ENCODE measurements at regions not wholly inside any gene's neighbourhood (a gene's known extent, or its start where the extent isn't known, plus 50 kb on each side); places are given as distances from the start of the nearest gene placed in this dataset.

DNA sequence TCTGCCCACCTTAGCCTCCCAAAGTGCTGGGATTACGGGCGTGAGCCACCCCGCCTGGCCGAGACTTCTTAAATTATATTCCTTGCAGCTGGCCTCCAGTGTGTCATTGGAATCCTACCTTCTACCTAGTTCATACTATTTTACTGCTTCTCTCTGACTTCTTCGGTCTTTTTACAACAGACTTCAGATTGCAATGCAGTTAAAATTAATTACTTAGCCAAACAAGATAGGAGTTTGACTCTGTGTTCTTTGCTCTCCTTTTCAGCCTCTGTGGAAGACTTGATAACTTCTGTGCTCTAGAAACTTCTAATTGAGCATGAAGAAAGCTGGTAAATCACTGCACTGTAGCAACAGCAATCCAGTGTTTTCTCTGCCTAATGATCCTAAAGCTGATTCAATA lies 199.5 kb downstream of the GASK1B start:
- ATAC-seq (no peak), DNase-seq (no peak)
- no peaks in the 10 kb centered on the region for H3K4me1 ChIP-seq
- intact Hi-C loops (cut with DNase I): loop anchor here in 1 of 2 donors (10.0 kb wide), 1 partner anchor 758 kb away; no protein-coding TSS in a partner anchor
- H3K27ac ChIP-seq: no peak overlapping the region
- no peak overlapping the region for H3K4me3 ChIP-seq
- TF ChIP-seq, protein P1, sequence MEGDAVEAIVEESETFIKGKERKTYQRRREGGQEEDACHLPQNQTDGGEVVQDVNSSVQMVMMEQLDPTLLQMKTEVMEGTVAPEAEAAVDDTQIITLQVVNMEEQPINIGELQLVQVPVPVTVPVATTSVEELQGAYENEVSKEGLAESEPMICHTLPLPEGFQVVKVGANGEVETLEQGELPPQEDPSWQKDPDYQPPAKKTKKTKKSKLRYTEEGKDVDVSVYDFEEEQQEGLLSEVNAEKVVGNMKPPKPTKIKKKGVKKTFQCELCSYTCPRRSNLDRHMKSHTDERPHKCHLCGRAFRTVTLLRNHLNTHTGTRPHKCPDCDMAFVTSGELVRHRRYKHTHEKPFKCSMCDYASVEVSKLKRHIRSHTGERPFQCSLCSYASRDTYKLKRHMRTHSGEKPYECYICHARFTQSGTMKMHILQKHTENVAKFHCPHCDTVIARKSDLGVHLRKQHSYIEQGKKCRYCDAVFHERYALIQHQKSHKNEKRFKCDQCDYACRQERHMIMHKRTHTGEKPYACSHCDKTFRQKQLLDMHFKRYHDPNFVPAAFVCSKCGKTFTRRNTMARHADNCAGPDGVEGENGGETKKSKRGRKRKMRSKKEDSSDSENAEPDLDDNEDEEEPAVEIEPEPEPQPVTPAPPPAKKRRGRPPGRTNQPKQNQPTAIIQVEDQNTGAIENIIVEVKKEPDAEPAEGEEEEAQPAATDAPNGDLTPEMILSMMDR (IDR thresholded peaks at IDR 0.05): no peak
- no peaks in the 10 kb centered on the region for H3K36me3 ChIP-seq (ENCODE audit: insufficient read depth in 1 of 2, low read depth in 1 of 2)
- 88 to 94% (median 91%) methylated on average over 5 of the region's 5 CpGs for WGBS, 3 donors
- H3K27me3 ChIP-seq (ENCODE audit: insufficient read depth in 3 of 3, low read length in 2 of 3): no peaks in the 10 kb centered on the region
- H3K9me3 ChIP-seq: no peaks in the 10 kb centered on the region

DNA sequence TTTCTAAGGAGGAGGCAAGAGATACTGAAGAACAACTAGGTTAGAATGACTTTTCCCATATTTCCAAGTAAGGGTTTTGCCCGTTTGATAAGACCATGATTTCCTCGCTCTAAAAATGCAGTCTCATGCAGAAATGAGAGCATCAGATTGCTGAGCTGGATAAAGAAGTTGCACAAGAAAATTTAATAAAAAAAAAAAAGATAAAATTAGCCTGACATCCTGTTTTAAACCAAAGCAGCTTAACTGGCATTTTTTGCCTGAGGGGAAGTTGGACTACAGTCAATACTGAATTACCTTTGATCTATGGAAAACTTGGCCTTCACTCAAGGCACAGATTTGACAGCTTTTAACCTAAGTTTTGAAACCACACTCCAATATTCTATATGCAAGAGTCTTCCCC lies 208.4 kb downstream of the GASK1B start:
- H3K36me3 ChIP-seq (ENCODE audit: insufficient read depth in 1 of 2, low read depth in 1 of 2): no peaks in the 10 kb centered on the region
- TF ChIP-seq, protein P1 (IDR thresholded peaks at IDR 0.05): no peak

DNA sequence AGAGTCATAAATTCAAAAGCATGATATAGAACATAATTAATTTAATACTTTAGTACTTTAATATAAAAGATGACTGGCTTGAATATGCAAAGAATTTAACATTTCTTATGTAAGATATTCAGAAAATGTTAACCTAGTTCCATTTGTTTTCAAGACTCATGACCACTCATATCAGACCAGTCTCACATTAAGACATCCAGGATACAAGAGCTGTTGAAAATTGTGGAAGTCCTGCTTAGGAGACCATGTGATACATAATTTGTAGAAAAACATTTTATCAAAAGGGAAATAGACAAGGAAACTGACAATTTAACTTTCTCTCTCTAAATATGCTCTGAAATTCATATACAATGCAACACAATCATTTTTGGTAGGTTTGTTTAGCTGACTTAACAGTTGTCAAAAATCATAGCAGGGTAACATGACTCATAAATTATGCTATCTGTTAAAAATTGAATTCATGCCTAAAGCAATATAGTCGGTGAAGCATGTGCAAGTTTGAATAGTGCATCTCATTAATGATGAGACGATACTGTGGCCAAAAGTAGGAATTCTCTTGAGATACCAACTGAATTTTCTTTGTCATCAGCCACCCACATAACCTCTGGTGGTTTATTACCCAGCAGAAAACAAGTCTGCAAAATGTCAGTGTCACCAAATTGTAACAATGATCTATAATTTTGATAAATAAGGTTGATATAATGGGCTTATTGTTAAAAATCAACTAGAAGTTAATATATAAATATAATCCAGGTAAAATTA lies 211.4 kb downstream of the GASK1B start:
- ATAC-seq: no peak
- H3K4me3 ChIP-seq: no peak overlapping the region
- no peaks in the 10 kb centered on the region for H3K9me3 ChIP-seq
- 52 to 63% (median 53%) methylated on average over 2 of the region's 2 CpGs for WGBS, 3 donors
- TF ChIP-seq, protein P1 (IDR thresholded peaks at IDR 0.05): no peak
- no peaks in the 10 kb centered on the region for H3K36me3 ChIP-seq (ENCODE audit: insufficient read depth in 1 of 2, low read depth in 1 of 2)
- H3K4me1 ChIP-seq: no peaks in the 10 kb centered on the region
- H3K27me3 ChIP-seq (ENCODE audit: insufficient read depth in 3 of 3, low read length in 2 of 3): no peaks in the 10 kb centered on the region
- intact Hi-C loops (cut with DNase I): no loop called here
- no peak overlapping the region for H3K27ac ChIP-seq
- no peak for DNase-seq

More for the DNA sequence above, 208.4 kb downstream of the GASK1B start:
- Histone ChIP-seq H3K27me3 (ENCODE audit: insufficient read depth in 3 of 3, low read length in 2 of 3) (no peaks in the 10 kb centered on the region), H3K4me1 (no peaks in the 10 kb centered on the region), H3K27ac (no peak overlapping the region), H3K9me3 (no peaks in the 10 kb centered on the region), H3K4me3 (no peak overlapping the region)
- no peak for DNase-seq
- intact Hi-C loops (cut with DNase I): no loop called here
- no peak for ATAC-seq
- WGBS, 3 donors: 66 to 77% (median 76%) methylated on average over 2 of the region's 2 CpGs

DNA sequence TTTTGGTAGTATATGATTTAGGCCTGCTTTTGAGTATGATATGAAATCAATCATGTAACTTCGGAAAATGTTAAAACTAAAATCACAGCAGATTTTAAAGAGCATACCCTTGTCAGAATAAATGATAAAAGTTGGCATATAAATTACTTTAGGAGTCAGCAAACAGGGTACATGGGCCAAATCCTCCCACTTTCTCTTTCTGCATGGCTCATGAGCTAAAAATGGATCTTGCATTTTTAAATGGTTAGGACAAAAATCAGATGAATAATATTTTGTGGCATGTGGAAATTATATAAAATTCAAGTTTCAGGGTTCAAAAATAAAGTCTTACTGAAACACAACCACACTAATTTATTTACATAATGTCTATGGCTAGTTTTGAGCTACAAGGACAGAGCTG lies 214.9 kb downstream of the GASK1B start:
- ATAC-seq (no peak), DNase-seq (no peak)
- Histone ChIP-seq H3K27ac (no peak overlapping the region), H3K9me3 (no peaks in the 10 kb centered on the region), H3K4me1 (no peaks in the 10 kb centered on the region), H3K27me3 (ENCODE audit: insufficient read depth in 3 of 3, low read length in 2 of 3) (no peaks in the 10 kb centered on the region), H3K36me3 (ENCODE audit: insufficient read depth in 1 of 2, low read depth in 1 of 2) (no peaks in the 10 kb centered on the region), H3K4me3 (no peak overlapping the region)
- 90 to 95% (median 93%) methylated on average over 1 of the region's 1 CpG for WGBS, 3 donors
- TF ChIP-seq, protein P1 (IDR thresholded peaks at IDR 0.05): no peak
- intact Hi-C loops (cut with DNase I): no loop called here

DNA sequence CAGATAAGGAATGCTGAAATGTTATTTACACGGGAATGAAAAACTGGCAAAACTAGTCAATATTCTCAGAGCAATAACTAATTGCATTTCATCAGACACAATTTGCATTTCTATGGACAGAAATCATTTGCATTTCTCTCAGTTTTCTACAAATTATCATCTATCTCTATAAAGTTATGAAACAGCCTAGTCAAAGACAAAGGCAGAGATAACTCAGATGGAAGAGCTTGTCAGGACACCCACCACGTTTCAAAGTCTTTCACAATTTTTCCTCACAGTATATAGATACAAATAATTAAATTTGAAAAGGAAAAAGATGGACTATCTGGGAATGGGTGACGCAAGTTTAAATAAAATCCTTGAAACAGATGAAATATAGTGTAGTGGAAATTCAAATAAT lies 230.8 kb downstream of the GASK1B start:
- 43 to 83% (median 55%) methylated on average over 3 of the region's 3 CpGs for WGBS, 3 donors
- no peak for DNase-seq
- no peak overlapping the region for H3K27ac ChIP-seq
- intact Hi-C loops (cut with DNase I): no loop called here
- H3K27me3 ChIP-seq (ENCODE audit: insufficient read depth in 3 of 3, low read length in 2 of 3): no peaks in the 10 kb centered on the region
- TF ChIP-seq, protein P1 (IDR thresholded peaks at IDR 0.05): no peak
- H3K4me1 ChIP-seq: no peaks in the 10 kb centered on the region
- H3K36me3 ChIP-seq (ENCODE audit: insufficient read depth in 1 of 2, low read depth in 1 of 2): no peaks in the 10 kb centered on the region
- H3K9me3 ChIP-seq: no peaks in the 10 kb centered on the region
- no peak overlapping the region for H3K4me3 ChIP-seq
- ATAC-seq: no peak

Data from psoas muscle (tissue), 7 donors.